SK-N-MC (cell line): ENCODE measurements at regions not wholly inside any gene's neighbourhood (a gene's known extent, or its start where the extent isn't known, plus 50 kb on each side); places are given as distances from the start of the nearest gene placed in this dataset.

Source experiments
- DNase-seq: peaks from one replicate; pipeline ENCODE4 v3.0.0-alpha.2; 2011; ENCODE audit warnings: low read depth, low spot score
- H3K27ac ChIP-seq: fragments of 200-600 bp; sonication (generic); 2 replicates; pipeline ENCODE4 v1.5.1; 2016; ENCODE audit warnings: mixed run types
- H3K36me3 ChIP-seq: fragments of 200-600 bp; sonication (generic); 2 replicates; pipeline ENCODE4 v1.6.1; 2017; ENCODE audit warnings: antibody characterized with exemption, low read length, mixed read lengths; ENCODE audit not compliant: insufficient read depth
- H3K4me3 ChIP-seq: fragments of 200-600 bp; sonication (generic); 2 replicates; pipeline ENCODE4 v1.5.1; 2016
- H3K9ac ChIP-seq: fragments of 200-600 bp; sonication (generic); 2 replicates; pipeline ENCODE4 v1.8.0; 2017; ENCODE audit warnings: mixed run types, mixed read lengths; ENCODE audit not compliant: insufficient read length
- H3K9me3 ChIP-seq: fragments of 200-600 bp; sonication (generic); 2 replicates; pipeline ENCODE4 v1.6.1; 2017; ENCODE audit warnings: low read depth, mild to moderate bottlenecking, antibody characterized with exemption, low read length, moderate library complexity, mixed read lengths
- EZH2 ChIP-seq: fragments of 200-600 bp; sonication (generic); IDR thresholded peaks from one replicate; pipeline ENCODE4 v1.6.1; 2017; ENCODE audit warnings: antibody characterized with exemption
- FOXP2 ChIP-seq: optimal IDR thresholded peaks from 2 replicates; pipeline ENCODE3; 2011; ENCODE audit warnings: mild to moderate bottlenecking, moderate library complexity; ENCODE audit not compliant: insufficient read depth; ENCODE audit errors: extremely low read length, control extremely low read depth
- POLR2AphosphoS5 ChIP-seq: IDR thresholded peaks from 2 replicates; pipeline ENCODE4 v1.6.1; 2012; ENCODE audit warnings: mild to moderate bottlenecking, low read depth, low read length, borderline replicate concordance

DNA sequence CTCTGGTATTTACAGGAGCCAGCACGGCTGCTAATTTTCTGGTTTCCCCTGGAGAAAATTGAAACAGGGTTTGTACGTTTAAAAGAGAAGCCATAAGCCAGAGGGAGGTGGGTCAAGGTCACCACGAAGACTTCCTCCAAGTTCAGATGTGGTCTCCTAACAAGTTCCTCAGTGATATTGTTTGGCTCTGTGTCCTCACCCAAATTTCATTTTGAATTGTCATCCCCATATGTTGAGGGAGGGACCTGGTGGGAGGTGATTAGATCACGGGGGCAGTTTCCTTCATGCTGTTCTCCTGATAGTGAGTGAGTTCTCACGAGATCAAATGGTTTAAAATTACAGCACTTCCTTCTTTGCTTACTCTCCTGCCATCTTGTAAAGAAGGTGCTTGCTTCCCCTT lies 295.4 kb upstream of the DAB1 start:
- no peaks in the 10 kb centered on the region for H3K9me3 ChIP-seq
- H3K4me3 ChIP-seq, result no peak overlapping the region
- no peak for DNase-seq
- no peak overlapping the region for H3K9ac ChIP-seq
- TF ChIP-seq FOXP2, result no peak
- TF ChIP-seq EZH2, result no peak
- TF ChIP-seq POLR2AphosphoS5, result no peak
- no peaks in the 10 kb centered on the region for H3K36me3 ChIP-seq
- H3K27ac ChIP-seq, result no peak overlapping the region

DNA sequence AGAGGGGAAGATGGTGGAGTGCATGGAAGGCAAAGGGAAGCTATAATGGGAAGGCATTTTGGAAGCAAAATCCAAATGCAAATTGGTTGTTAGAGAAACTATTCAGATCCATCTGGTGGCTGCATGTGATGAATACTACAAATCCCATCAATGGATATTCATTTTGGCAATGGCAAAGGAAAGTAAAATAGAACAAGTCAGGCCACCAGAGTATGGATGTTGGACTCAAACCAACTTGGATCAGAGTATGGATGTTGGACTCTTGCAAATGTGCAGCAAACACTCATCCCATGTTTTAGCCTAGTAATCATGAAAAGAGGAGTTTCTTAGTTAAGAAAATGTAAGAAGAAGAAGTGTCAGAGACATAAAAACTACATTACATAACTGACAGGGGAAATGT lies 289.6 kb upstream of the DAB1 start:
- DNase-seq, result no peak
- Histone ChIP-seq H3K27ac (no peak overlapping the region), H3K36me3 (no peaks in the 10 kb centered on the region), H3K4me3 (no peak overlapping the region), H3K9me3 (no peaks in the 10 kb centered on the region), H3K9ac (no peak overlapping the region)
- TF ChIP-seq POLR2AphosphoS5, result no peak
- TF ChIP-seq EZH2, result no peak
- TF ChIP-seq FOXP2, result no peak

DNA sequence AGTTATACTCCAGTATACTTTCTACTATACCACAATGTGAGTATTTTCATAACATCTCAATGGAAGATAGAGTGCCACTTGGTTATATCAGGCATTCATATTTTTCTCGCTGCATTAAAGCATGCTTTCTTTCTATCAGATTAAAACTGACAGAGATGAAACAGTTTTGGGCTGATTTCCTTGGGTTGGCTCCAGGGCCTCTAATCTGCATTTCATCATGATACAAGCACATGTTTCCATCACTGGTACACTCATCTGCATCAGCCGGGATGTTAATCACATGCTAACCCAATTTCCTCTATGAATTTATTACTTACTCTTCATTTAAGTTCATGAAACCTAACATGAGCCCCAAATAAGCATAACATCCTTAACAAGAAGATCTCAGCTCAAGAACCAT lies 289.0 kb upstream of the DAB1 start:
- Histone ChIP-seq H3K9me3 (no peaks in the 10 kb centered on the region), H3K4me3 (no peak overlapping the region), H3K27ac (no peak overlapping the region), H3K9ac (no peak overlapping the region), H3K36me3 (no peaks in the 10 kb centered on the region)
- no peak for DNase-seq
- TF ChIP-seq POLR2AphosphoS5 (no peak), FOXP2 (no peak)

DNA sequence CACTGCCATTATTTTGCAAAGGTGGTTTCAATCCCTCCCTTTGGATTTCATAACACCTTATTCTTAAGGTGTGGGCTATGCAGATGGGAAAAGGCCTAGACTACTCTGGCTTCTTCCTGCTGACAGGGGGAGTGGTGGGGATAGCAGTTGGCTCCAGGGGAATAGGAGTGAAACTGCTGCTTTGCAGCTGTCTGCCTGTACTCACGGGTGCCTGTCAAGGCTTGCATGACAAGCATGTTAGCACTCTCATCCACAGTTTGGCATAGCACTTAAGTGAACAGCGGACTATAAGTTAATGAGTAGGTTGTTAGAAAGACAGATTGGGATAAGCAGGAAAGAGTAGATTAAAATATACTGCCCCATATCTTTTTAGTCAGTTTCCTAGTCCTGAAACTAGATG lies 287.5 kb upstream of the DAB1 start:
- TF ChIP-seq EZH2, result no peak
- no peak for TF ChIP-seq POLR2AphosphoS5
- TF ChIP-seq FOXP2, result no peak
- Histone ChIP-seq H3K4me3 (no peak overlapping the region), H3K9me3 (no peaks in the 10 kb centered on the region), H3K27ac (no peak overlapping the region), H3K36me3 (no peaks in the 10 kb centered on the region), H3K9ac (no peak overlapping the region)
- no peak for DNase-seq

DNA sequence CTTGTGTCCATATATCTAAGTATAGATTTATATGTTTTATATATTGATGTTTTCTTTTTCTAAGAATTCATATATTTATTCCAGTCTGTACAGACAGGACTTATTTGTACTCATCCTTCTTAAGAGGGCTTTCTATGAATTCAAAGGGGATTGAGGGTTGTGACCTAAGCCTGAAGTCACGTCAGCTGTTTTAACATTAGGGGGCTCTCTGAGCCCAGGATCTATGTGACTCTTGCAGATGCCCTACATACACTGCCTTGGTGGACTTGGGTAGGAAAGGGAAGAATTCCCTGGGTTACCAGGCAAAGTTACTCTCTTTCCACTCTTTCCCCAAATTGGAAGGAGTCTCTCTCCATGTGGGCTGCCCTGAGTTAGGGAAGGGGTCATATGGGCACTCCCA lies 283.8 kb upstream of the DAB1 start:
- H3K9me3 ChIP-seq, result no peaks in the 10 kb centered on the region
- H3K4me3 ChIP-seq, result no peak overlapping the region
- H3K9ac ChIP-seq, result no peak overlapping the region
- DNase-seq, result no peak
- TF ChIP-seq EZH2 (no peak), POLR2AphosphoS5 (no peak), FOXP2 (no peak)
- H3K36me3 ChIP-seq, result no peaks in the 10 kb centered on the region
- H3K27ac ChIP-seq, result no peak overlapping the region

DNA sequence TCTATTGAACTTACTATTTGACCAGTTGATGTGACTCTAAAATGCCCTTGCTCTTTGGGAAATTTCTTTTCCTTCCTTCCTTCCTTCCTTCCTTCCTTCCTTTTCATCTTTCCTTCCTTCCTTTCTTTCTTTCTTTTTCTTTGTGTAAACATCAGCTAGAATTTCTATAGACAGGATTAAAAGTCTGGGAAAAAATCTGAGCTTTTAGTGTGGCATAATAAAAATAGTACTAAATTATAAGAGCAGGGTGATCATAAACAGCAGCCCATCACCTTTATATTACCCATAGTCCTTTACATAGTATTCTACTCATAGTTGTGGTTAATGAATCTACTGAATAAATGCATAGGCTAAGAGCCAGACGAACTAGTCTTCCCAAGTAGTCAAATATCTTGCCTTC lies 281.0 kb upstream of the DAB1 start:
- Histone ChIP-seq H3K9ac (no peak overlapping the region), H3K36me3 (no peaks in the 10 kb centered on the region), H3K9me3 (no peaks in the 10 kb centered on the region), H3K4me3 (no peak overlapping the region), H3K27ac (no peak overlapping the region)
- TF ChIP-seq FOXP2, result no peak
- TF ChIP-seq EZH2, result no peak
- TF ChIP-seq POLR2AphosphoS5, result no peak
- DNase-seq, result no peak

DNA sequence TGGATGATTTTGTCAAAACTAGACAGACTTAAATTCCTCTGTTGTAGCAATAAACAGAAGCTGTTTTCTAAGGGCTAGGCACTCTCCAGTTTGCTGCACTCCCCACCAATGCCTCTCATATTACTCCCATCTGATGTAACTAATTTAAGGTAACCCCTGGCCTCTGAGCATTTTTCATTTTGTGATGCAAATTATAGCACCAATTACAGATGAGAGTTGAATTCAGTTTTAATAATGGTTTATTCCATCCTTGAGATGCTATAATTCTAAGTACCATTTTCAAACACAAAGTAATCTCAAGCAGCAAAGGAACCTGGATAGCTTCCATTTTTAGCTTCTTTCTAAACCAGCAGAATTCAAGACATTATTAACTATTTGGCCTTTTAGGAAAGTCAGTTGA lies 280.4 kb upstream of the DAB1 start:
- no peaks in the 10 kb centered on the region for H3K36me3 ChIP-seq

DNA sequence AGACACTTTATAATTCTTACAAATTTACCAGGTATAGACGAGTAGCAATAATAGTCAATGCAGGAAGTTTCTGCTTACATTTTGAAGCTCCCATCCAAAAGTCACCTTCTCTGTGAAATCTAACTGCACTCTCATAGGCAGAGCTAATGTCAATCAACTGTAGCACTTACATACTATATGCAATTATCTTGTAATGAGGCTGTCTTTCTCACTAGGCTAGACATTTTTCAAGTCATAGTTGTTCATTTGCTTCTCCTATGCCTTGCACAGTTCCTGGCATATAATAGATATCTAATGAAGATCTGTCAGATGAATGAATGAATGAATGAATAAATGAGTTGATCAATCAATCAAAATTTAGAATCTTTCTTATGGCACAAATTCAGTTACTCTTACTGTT lies 273.0 kb upstream of the DAB1 start:
- no peak overlapping the region for H3K27ac ChIP-seq
- no peaks in the 10 kb centered on the region for H3K36me3 ChIP-seq
- H3K4me3 ChIP-seq, result no peak overlapping the region
- H3K9ac ChIP-seq, result no peak overlapping the region
- no peak for DNase-seq
- TF ChIP-seq POLR2AphosphoS5, result no peak
- no peak for TF ChIP-seq EZH2
- no peak for TF ChIP-seq FOXP2
- no peaks in the 10 kb centered on the region for H3K9me3 ChIP-seq

More for the DNA sequence above, 280.4 kb upstream of the DAB1 start:
- H3K27ac ChIP-seq, result no peak overlapping the region
- H3K9ac ChIP-seq, result no peak overlapping the region
- no peak for DNase-seq
- no peak overlapping the region for H3K4me3 ChIP-seq
- no peaks in the 10 kb centered on the region for H3K9me3 ChIP-seq
- TF ChIP-seq POLR2AphosphoS5, result no peak

DNA sequence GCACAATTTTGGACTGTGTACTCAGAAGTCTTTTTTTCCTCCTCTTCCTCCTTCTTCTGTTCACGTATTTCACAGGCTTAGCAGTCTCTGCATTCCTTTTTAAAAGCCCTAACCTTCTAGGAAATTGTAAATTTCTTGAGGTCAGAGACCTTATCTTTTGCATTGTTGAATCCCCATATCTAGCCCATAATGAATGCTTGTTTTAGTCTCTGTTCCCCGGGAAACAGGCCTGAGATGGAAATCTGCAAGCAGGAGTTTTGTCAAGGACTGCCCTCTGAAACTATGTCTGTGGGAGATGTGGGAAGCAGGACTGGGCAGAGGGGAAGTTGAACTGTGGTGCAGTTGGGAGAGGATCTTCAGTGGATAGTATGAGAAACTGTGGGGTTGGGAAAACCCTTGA lies 272.2 kb upstream of the DAB1 start:
- no peak for TF ChIP-seq EZH2
- TF ChIP-seq FOXP2, result no peak
- H3K36me3 ChIP-seq, result no peaks in the 10 kb centered on the region
- H3K27ac ChIP-seq, result no peak overlapping the region
- no peaks in the 10 kb centered on the region for H3K9me3 ChIP-seq
- no peak for DNase-seq
- H3K4me3 ChIP-seq, result no peak overlapping the region
- no peak overlapping the region for H3K9ac ChIP-seq

DNA sequence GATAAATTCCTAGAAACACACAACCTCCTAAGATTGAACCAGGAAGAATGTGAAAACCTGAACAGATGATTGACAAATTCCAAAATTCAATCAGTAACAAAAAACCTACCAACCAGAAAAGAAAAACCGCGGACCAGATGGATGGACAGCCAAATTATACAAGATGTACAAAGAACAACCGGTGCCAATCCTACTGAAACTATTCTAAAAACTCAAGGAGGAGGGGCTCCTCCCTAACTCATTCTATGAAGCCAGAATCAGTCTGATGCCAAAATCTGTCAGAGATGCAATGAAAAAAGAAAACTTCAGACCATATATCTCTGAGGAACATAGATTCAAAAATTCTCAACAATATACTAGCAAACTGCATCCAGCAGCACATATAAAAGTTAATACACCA lies 262.4 kb upstream of the DAB1 start:
- H3K27ac ChIP-seq, result no peak overlapping the region
- H3K9ac ChIP-seq, result no peak overlapping the region
- 0 out of 2 replicates have a peak, but pooled peaks cover 2% of the 10 kb centered on the region for H3K9me3 ChIP-seq
- TF ChIP-seq EZH2 (no peak), FOXP2 (no peak), POLR2AphosphoS5 (no peak)
- H3K4me3 ChIP-seq, result no peak overlapping the region
- no peaks in the 10 kb centered on the region for H3K36me3 ChIP-seq
- DNase-seq, result no peak
